ENCODE measurements at regions not wholly inside any gene's neighbourhood (a gene's known extent, or its start where the extent isn't known, plus 50 kb on each side); places are given as distances from the start of the nearest gene placed in this dataset.

DNA sequence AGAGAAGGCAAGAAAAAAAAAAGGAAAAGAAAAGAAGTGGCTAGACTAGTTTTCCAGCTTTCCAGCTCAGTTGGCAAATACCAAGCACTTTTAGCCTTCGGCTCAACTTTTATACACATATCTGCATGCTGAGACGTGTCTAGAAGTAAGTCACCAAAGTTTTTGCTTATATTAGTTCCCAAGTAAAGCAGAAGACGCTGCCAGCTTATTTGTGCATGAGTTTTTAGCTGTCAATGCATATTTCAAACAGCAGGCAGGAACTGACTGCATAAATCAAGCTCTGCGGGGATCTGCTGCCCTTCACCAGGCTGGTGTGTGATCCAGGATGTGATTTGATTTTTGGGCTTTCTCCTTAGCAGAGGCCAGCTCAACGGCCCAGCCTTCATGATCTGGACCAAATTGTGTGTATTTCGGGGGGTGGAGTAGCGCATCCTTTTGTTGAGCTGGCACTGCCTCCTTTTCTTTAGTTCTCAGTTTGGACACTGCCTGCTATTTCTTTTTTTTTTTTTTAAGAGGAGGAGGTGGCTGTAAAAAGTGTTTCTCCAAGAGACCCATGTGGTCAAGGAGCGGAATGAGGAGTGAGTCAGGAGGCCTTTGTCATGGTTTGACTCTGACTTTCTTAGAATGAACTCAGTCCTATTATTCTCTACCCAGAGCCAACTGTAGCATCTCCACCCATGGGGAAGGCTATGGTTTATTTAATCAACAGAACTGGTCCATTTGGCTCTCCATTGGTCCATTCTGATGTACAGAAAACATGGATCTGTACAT is 162.6 kb upstream of the XYLT1 start:
- H3K27me3 ChIP-seq (ENCODE audit: control insufficient read depth, insufficient read depth, low read length), result no peaks in the 10 kb centered on the region
- no peak overlapping the region for H3K4me3 ChIP-seq (ENCODE audit: low read depth, low read length)
- H3K36me3 ChIP-seq (ENCODE audit: control insufficient read depth, insufficient read depth, low read length), result no peaks in the 10 kb centered on the region
- peak; percentile 80 for DNase-seq (ENCODE audit: low read depth)
- TF ChIP-seq, protein P1, sequence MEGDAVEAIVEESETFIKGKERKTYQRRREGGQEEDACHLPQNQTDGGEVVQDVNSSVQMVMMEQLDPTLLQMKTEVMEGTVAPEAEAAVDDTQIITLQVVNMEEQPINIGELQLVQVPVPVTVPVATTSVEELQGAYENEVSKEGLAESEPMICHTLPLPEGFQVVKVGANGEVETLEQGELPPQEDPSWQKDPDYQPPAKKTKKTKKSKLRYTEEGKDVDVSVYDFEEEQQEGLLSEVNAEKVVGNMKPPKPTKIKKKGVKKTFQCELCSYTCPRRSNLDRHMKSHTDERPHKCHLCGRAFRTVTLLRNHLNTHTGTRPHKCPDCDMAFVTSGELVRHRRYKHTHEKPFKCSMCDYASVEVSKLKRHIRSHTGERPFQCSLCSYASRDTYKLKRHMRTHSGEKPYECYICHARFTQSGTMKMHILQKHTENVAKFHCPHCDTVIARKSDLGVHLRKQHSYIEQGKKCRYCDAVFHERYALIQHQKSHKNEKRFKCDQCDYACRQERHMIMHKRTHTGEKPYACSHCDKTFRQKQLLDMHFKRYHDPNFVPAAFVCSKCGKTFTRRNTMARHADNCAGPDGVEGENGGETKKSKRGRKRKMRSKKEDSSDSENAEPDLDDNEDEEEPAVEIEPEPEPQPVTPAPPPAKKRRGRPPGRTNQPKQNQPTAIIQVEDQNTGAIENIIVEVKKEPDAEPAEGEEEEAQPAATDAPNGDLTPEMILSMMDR (IDR thresholded peaks at IDR 0.05; ENCODE audit: insufficient read depth, low read length, severe bottlenecking), result no peak
- FAIRE-seq, result no peak

- Histone ChIP-seq H3K4me3 (ENCODE audit: low read depth, low read length) (no peak overlapping the region), H3K36me3 (ENCODE audit: control insufficient read depth, insufficient read depth, low read length) (no peaks in the 10 kb centered on the region), H3K27me3 (ENCODE audit: control insufficient read depth, insufficient read depth, low read length) (no peaks in the 10 kb centered on the region)
- FAIRE-seq, result no peak
- TF ChIP-seq, protein P1 (IDR thresholded peaks at IDR 0.05; ENCODE audit: insufficient read depth, low read length, severe bottlenecking), result no peak
- no peak for DNase-seq (ENCODE audit: low read depth)
Measured at GRCh38 chr16:17632667-17633066, 161.9 kb upstream of the XYLT1 start.

GRCh38 chr16:17629936-17630335 is 159.2 kb upstream of the XYLT1 start:
- Histone ChIP-seq H3K27me3 (ENCODE audit: control insufficient read depth, insufficient read depth, low read length) (no peaks in the 10 kb centered on the region), H3K4me3 (ENCODE audit: low read depth, low read length) (no peak overlapping the region), H3K36me3 (ENCODE audit: control insufficient read depth, insufficient read depth, low read length) (no peaks in the 10 kb centered on the region)
- TF ChIP-seq, protein P1 (IDR thresholded peaks at IDR 0.05; ENCODE audit: insufficient read depth, low read length, severe bottlenecking), result no peak
- FAIRE-seq (no peak), DNase-seq (ENCODE audit: low read depth) (no peak)

DNA sequence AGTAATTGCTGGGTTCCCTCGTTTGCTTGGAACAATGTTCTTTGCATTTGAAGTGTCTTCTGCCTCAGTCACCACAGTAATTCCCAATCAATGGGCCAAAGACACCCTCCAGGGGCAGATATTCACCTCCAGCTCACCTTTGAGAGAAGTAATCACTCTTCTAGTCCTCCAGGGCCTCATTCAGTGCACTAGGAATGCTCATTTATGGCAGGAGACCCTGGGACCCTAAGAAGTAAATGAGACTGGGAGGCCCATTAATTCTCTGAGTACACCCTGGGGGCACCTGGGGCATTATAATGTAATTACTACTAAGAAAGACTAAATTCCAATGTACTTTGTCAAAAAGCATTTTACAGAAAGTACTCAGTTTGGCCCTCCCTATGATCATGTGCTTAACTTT is 158.2 kb upstream of the XYLT1 start:
- TF ChIP-seq, protein P1 (IDR thresholded peaks at IDR 0.05; ENCODE audit: insufficient read depth, low read length, severe bottlenecking), result no peak
- no peaks in the 10 kb centered on the region for H3K27me3 ChIP-seq (ENCODE audit: control insufficient read depth, insufficient read depth, low read length)
- no peaks in the 10 kb centered on the region for H3K36me3 ChIP-seq (ENCODE audit: control insufficient read depth, insufficient read depth, low read length)
- no peak overlapping the region for H3K4me3 ChIP-seq (ENCODE audit: low read depth, low read length)
- DNase-seq (ENCODE audit: low read depth) (no peak), FAIRE-seq (no peak)

GRCh38 chr16:17622366-17622765 is 151.6 kb upstream of the XYLT1 start:
- Histone ChIP-seq H3K27me3 (ENCODE audit: control insufficient read depth, insufficient read depth, low read length) (no peaks in the 10 kb centered on the region), H3K36me3 (ENCODE audit: control insufficient read depth, insufficient read depth, low read length) (no peaks in the 10 kb centered on the region), H3K4me3 (ENCODE audit: low read depth, low read length) (no peak overlapping the region)
- DNase-seq (ENCODE audit: low read depth), result no peak
- TF ChIP-seq, protein P1 (IDR thresholded peaks at IDR 0.05; ENCODE audit: insufficient read depth, low read length, severe bottlenecking), result no peak
- no peak for FAIRE-seq

GRCh38 chr16:17619261-17619660 is 148.5 kb upstream of the XYLT1 start:
- FAIRE-seq, result no peak

More at GRCh38 chr16:17619261-17619660, 148.5 kb upstream of the XYLT1 start:
- no peaks in the 10 kb centered on the region for H3K27me3 ChIP-seq (ENCODE audit: control insufficient read depth, insufficient read depth, low read length)
- TF ChIP-seq, protein P1 (IDR thresholded peaks at IDR 0.05; ENCODE audit: insufficient read depth, low read length, severe bottlenecking), result no peak
- H3K36me3 ChIP-seq (ENCODE audit: control insufficient read depth, insufficient read depth, low read length), result no peaks in the 10 kb centered on the region
- no peak for DNase-seq (ENCODE audit: low read depth)
- H3K4me3 ChIP-seq (ENCODE audit: low read depth, low read length), result no peak overlapping the region
